ENCODE measurements at regions not wholly inside any gene's neighbourhood (a gene's known extent, or its start where the extent isn't known, plus 50 kb on each side); places are given as distances from the start of the nearest gene placed in this dataset.

DNA sequence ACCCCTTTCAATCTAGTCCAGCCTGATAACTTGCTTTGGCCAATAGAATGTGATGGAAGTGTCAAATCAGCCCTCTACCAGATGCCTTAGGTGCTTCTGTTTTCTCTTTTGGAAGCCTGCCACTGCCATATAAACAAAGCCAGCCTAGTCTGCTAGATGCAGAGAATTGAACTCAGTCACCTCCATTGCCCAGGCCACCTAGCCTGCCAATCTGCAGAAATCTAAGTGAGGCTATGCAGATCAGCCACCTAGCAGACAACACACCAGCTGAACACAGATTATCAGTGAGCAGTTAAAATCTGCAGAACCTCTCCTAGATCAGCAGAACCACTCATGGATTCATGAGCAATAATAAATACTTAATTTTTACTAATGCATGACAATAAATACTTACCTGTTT lies 1108.2 kb downstream of the PCDH18 start:
- DNase-seq (ENCODE audit: low read depth, low spot score) (no peak), ATAC-seq (no peak)
- no peak for TF ChIP-seq SRF (IDR thresholded peaks at IDR 0.05; ENCODE audit: low read depth)
- no peak for TF ChIP-seq EZH2 (IDR thresholded peaks at IDR 0.05)
- TF ChIP-seq, protein P1, sequence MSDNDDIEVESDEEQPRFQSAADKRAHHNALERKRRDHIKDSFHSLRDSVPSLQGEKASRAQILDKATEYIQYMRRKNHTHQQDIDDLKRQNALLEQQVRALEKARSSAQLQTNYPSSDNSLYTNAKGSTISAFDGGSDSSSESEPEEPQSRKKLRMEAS (IDR thresholded peaks at IDR 0.05) = no peak
- TF ChIP-seq EZH2phosphoT487 (IDR thresholded peaks at IDR 0.05; ENCODE audit: borderline replicate concordance) = no peak
- no peak for TF ChIP-seq SIN3A (IDR thresholded peaks at IDR 0.05; ENCODE audit: low read depth)
- TF ChIP-seq YY1 (IDR thresholded peaks at IDR 0.05; ENCODE audit: extremely low read depth, insufficient replicate concordance, low read depth, low read length) = no peak
- no peak overlapping the region for H2AFZ ChIP-seq (ENCODE audit: low read depth, low read length, poor library complexity, severe bottlenecking)
- POLR2A ChIA-PET = no interaction called here
- H3K27me3 ChIP-seq (ENCODE audit: insufficient read depth, low read length) = no peaks in the 10 kb centered on the region
- BruUV-seq (replicated peaks) = no TSS peak
- H3K4me3 ChIP-seq (replicated peaks in 1 of 2; ENCODE audit: low read depth in 1 of 2, low read length in 2 of 2) = no peak overlapping the region
- CTCF ChIA-PET = no interaction called here
- intact Hi-C loops (cut with micrococcal nuclease) = no loop called here
- no peaks in the 10 kb centered on the region for H3K9me2 ChIP-seq (ENCODE audit: insufficient read depth)
- H3K79me2 ChIP-seq (ENCODE audit: insufficient read depth, low read length) = no peaks in the 10 kb centered on the region
- H3K9me3 ChIP-seq (ENCODE audit: control insufficient read depth in 1 of 2, insufficient read depth in 1 of 2, low read depth in 1 of 2, low read length in 2 of 2) = no peaks in the 10 kb centered on the region
- no peaks in the 10 kb centered on the region for H4K20me1 ChIP-seq (ENCODE audit: insufficient read depth)
- H3K36me3 ChIP-seq (ENCODE audit: control insufficient read depth in 1 of 2, insufficient read depth in 2 of 2, low read length in 2 of 2) = no peaks in the 10 kb centered on the region
- H3K9ac ChIP-seq (ENCODE audit: low read length) = no peak overlapping the region
- no peak overlapping the region for H3K27ac ChIP-seq (ENCODE audit: low read depth, low read length)
- RAD21 ChIA-PET (ENCODE audit: low non-redundant PET in 1 of 2, low total read pairs in 2 of 2, uncharacterized antibody in 2 of 2, unreplicated experiment in 2 of 2) = no interaction called here
- no peak overlapping the region for H3K4me2 ChIP-seq (ENCODE audit: low read length)
- H3K4me1 ChIP-seq (ENCODE audit: control insufficient read depth in 1 of 2, insufficient read depth in 2 of 2, low read length in 2 of 2) = no peaks in the 10 kb centered on the region

DNA sequence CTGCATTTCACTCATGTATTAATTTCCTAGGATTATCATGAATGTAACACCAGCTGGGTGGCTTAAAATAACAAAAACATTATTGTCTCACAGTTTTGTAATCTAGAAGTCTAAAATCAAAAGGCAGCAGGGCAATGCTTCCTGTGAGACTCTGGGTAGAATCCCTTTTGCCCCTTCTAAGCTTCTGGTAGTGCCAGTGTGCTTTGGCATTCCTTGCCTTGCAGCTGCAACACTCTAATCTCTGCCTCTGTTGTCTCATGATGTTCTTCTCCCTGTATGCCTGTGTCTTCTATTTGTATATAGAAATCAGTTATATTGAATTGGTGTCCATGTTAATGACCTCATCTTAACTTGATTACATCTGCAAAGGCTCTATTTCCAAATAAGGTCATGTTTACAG lies 1117.3 kb downstream of the PCDH18 start:
- H3K79me2 ChIP-seq (ENCODE audit: insufficient read depth, low read length) = no peaks in the 10 kb centered on the region
- ATAC-seq (no peak), DNase-seq (ENCODE audit: low read depth, low spot score) (no peak)
- no peak overlapping the region for H3K9ac ChIP-seq (ENCODE audit: low read length)
- H3K36me3 ChIP-seq (ENCODE audit: control insufficient read depth in 1 of 2, insufficient read depth in 2 of 2, low read length in 2 of 2) = no peaks in the 10 kb centered on the region
- no TSS peak for BruUV-seq (replicated peaks)
- no peaks in the 10 kb centered on the region for H3K9me2 ChIP-seq (ENCODE audit: insufficient read depth)
- H3K27me3 ChIP-seq (ENCODE audit: insufficient read depth, low read length) = no peaks in the 10 kb centered on the region
- no peak overlapping the region for H3K4me3 ChIP-seq (replicated peaks in 1 of 2; ENCODE audit: low read depth in 1 of 2, low read length in 2 of 2)
- H4K20me1 ChIP-seq (ENCODE audit: insufficient read depth) = no peaks in the 10 kb centered on the region
- no peaks in the 10 kb centered on the region for H3K9me3 ChIP-seq (ENCODE audit: control insufficient read depth in 1 of 2, insufficient read depth in 1 of 2, low read depth in 1 of 2, low read length in 2 of 2)
- ChIA-PET CTCF (no interaction called here), RAD21 (ENCODE audit: low non-redundant PET in 1 of 2, low total read pairs in 2 of 2, uncharacterized antibody in 2 of 2, unreplicated experiment in 2 of 2) (no interaction called here), POLR2A (no interaction called here)
- intact Hi-C loops (cut with micrococcal nuclease) = no loop called here
- H3K4me2 ChIP-seq (ENCODE audit: low read length) = no peak overlapping the region
- no peak overlapping the region for H2AFZ ChIP-seq (ENCODE audit: low read depth, low read length, poor library complexity, severe bottlenecking)
- H3K27ac ChIP-seq (ENCODE audit: low read depth, low read length) = no peak overlapping the region
- TF ChIP-seq, protein P2, sequence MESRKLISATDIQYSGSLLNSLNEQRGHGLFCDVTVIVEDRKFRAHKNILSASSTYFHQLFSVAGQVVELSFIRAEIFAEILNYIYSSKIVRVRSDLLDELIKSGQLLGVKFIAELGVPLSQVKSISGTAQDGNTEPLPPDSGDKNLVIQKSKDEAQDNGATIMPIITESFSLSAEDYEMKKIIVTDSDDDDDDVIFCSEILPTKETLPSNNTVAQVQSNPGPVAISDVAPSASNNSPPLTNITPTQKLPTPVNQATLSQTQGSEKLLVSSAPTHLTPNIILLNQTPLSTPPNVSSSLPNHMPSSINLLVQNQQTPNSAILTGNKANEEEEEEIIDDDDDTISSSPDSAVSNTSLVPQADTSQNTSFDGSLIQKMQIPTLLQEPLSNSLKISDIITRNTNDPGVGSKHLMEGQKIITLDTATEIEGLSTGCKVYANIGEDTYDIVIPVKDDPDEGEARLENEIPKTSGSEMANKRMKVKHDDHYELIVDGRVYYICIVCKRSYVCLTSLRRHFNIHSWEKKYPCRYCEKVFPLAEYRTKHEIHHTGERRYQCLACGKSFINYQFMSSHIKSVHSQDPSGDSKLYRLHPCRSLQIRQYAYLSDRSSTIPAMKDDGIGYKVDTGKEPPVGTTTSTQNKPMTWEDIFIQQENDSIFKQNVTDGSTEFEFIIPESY (IDR thresholded peaks at IDR 0.05; ENCODE audit: extremely low read depth, insufficient replicate concordance, low read length) = no peak
- TF ChIP-seq POLR2A (IDR thresholded peaks at IDR 0.05; ENCODE audit: borderline replicate concordance, extremely low read depth, insufficient read depth, insufficient read length) = no peak
- TF ChIP-seq ZNF274 (IDR thresholded peaks at IDR 0.05; ENCODE audit: low read depth, low read length) = no peak
- TF ChIP-seq, protein P1 (IDR thresholded peaks at IDR 0.05) = no peak
- TF ChIP-seq YY1 (IDR thresholded peaks at IDR 0.05; ENCODE audit: extremely low read depth, insufficient replicate concordance, low read depth, low read length) = no peak
- no peak for TF ChIP-seq CEBPB (IDR thresholded peaks at IDR 0.05; ENCODE audit: low read depth)
- no peak for TF ChIP-seq POLR2AphosphoS5 (IDR thresholded peaks at IDR 0.05; ENCODE audit: low read depth, low read length)
- no peak for TF ChIP-seq TCF7L2 (IDR thresholded peaks at IDR 0.05; ENCODE audit: borderline replicate concordance, extremely low read depth, insufficient read depth, insufficient read length)
- TF ChIP-seq FOSL1 (IDR thresholded peaks at IDR 0.05; ENCODE audit: low read depth) = no peak
- TF ChIP-seq SIN3A (IDR thresholded peaks at IDR 0.05; ENCODE audit: low read depth) = no peak
- TF ChIP-seq ZFX (IDR thresholded peaks at IDR 0.05) = no peak
- no peaks in the 10 kb centered on the region for H3K4me1 ChIP-seq (ENCODE audit: control insufficient read depth in 1 of 2, insufficient read depth in 2 of 2, low read length in 2 of 2)

Measured in HCT116 (cell line).